GM12878 (cell line): ENCODE measurements at regions not wholly inside any gene's neighbourhood (a gene's known extent, or its start where the extent isn't known, plus 50 kb on each side); places are given as distances from the start of the nearest gene placed in this dataset.

Experiments
- ASH2L ChIP-seq: fragments of 300-600, 200-600 bp; sonication (generic); IDR thresholded peaks from 2 replicates; pipeline ENCODE4 v1.6.1; 2017; ENCODE audit warnings: low read depth, mild to moderate bottlenecking, borderline replicate concordance
- EGR1 ChIP-seq, 2 experiments: IDR thresholded peaks; 1 replicate in 1 of 2; 2 replicates in 1 of 2; pipeline ENCODE4 v1.6.1; 2011 to 2012; ENCODE audit warnings: low read depth in 2 of 2, low read length in 2 of 2, borderline replicate concordance in 1 of 2, mild to moderate bottlenecking in 1 of 2, moderate library complexity in 1 of 2
- ESRRA ChIP-seq: IDR thresholded peaks from 2 replicates; pipeline ENCODE4 v1.6.1; 2012; ENCODE audit warnings: mild to moderate bottlenecking, low read length, improper control_type of control experiment
- POLR2A ChIP-seq: IDR thresholded peaks from 2 replicates; pipeline ENCODE4 v1.6.1; 2011; ENCODE audit warnings: low read depth, mild to moderate bottlenecking, low read length
- POLR2AphosphoS5 ChIP-seq: IDR thresholded peaks from 2 replicates; pipeline ENCODE4 v1.6.1; 2011; ENCODE audit warnings: mild to moderate bottlenecking, low read length, inconsistent platforms
- SIN3A ChIP-seq: IDR thresholded peaks from 2 replicates; pipeline ENCODE4 v1.6.1; 2012; ENCODE audit warnings: low read depth, low read length, improper control_type of control experiment
- TF ChIP-seq, protein P1 (sequence below): IDR thresholded peaks from 2 replicates; pipeline ENCODE4 v1.6.1; 2012; ENCODE audit warnings: mild to moderate bottlenecking, low read depth, low read length

DNA sequence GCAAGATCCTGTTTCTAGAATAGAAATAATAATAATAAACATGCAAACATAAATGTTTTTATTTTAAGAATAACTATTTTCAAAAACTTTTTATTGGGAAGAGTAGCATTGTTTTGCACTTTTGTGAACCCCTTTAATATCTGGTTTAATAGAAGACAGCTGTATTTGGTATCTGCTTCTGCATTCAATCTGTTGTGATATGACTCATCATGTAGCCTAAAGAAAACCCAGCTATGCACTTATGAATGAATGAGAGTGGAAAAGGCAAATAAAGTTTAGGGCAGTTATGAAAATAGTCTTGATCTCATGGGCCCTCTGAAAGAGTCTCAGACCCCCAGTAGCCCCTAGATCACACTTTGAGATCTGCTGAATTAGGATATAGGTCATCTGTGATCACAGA lies 100.4 kb upstream of the PPP2R3A start:
- TF ChIP-seq, protein P1, sequence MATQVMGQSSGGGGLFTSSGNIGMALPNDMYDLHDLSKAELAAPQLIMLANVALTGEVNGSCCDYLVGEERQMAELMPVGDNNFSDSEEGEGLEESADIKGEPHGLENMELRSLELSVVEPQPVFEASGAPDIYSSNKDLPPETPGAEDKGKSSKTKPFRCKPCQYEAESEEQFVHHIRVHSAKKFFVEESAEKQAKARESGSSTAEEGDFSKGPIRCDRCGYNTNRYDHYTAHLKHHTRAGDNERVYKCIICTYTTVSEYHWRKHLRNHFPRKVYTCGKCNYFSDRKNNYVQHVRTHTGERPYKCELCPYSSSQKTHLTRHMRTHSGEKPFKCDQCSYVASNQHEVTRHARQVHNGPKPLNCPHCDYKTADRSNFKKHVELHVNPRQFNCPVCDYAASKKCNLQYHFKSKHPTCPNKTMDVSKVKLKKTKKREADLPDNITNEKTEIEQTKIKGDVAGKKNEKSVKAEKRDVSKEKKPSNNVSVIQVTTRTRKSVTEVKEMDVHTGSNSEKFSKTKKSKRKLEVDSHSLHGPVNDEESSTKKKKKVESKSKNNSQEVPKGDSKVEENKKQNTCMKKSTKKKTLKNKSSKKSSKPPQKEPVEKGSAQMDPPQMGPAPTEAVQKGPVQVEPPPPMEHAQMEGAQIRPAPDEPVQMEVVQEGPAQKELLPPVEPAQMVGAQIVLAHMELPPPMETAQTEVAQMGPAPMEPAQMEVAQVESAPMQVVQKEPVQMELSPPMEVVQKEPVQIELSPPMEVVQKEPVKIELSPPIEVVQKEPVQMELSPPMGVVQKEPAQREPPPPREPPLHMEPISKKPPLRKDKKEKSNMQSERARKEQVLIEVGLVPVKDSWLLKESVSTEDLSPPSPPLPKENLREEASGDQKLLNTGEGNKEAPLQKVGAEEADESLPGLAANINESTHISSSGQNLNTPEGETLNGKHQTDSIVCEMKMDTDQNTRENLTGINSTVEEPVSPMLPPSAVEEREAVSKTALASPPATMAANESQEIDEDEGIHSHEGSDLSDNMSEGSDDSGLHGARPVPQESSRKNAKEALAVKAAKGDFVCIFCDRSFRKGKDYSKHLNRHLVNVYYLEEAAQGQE: no peak
- TF ChIP-seq POLR2AphosphoS5 (no peak), POLR2A (no peak), SIN3A (no peak), ASH2L (no peak), ESRRA (no peak), EGR1 (IDR thresholded peaks at IDR 0.05; ENCODE audit: borderline replicate concordance in 1 of 2, low read depth in 2 of 2, low read length in 2 of 2) (no peak)
